ENCODE measurements at regions not wholly inside any gene's neighbourhood (a gene's known extent, or its start where the extent isn't known, plus 50 kb on each side); places are given as distances from the start of the nearest gene placed in this dataset.

DNA sequence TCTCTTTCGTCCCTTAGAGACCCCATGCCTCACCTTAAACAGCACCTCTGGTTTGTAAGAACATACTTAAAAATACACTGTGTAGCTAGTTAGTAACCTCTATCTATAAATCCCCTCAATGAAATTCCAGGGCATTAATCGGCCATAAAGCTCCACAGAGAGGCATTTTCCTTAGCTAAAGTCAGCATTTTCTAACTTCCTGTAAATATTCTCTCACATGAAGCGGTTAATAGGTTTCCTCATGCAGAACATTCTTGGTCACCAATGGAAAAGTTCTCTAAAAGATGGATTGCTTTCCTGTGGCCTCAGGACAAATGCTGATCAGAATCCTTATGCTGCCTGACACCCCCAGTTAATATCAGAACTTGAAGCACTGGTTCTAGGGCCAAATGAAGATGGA, 248.6 kb upstream of the BOD1L1 start:
- 88 to 91% methylated on average over 1 to 3 of the region's 3 CpGs for whole genome bisulfite sequencing, 2 experiments (ENCODE audit: insufficient coverage in 1 of 2, insufficient read length in 1 of 2)
- Mint-ChIP-seq H3K4me1 (no peaks in the 10 kb centered on the region), H3K27me3 (ENCODE audit: insufficient read depth) (no peaks in the 10 kb centered on the region), H3K27ac (no peak overlapping the region), H3K4me3 (no peak overlapping the region), H3K9me3 (no peaks in the 10 kb centered on the region), H3K36me3 (ENCODE audit: low read depth) (no peaks in the 10 kb centered on the region)
- no peak overlapping the region for H3K9ac ChIP-seq (ENCODE audit: extremely low read depth, low read length, poor library complexity, severe bottlenecking)
- H3K36me3 ChIP-seq (ENCODE audit: control insufficient read depth, insufficient read depth, low read length) = no peaks in the 10 kb centered on the region
- H3K27ac ChIP-seq (ENCODE audit: low read depth, low read length) = no peak overlapping the region
- no peak overlapping the region for H3K4me3 ChIP-seq (ENCODE audit: low read length)
- H3K27me3 ChIP-seq (ENCODE audit: control insufficient read depth, insufficient read depth, low read length, poor library complexity, severe bottlenecking) = no peaks in the 10 kb centered on the region
- no peaks in the 10 kb centered on the region for H3K4me1 ChIP-seq (ENCODE audit: control insufficient read depth, insufficient read depth, low read length)
- DNase-seq = no peak
- TF ChIP-seq, protein P1, sequence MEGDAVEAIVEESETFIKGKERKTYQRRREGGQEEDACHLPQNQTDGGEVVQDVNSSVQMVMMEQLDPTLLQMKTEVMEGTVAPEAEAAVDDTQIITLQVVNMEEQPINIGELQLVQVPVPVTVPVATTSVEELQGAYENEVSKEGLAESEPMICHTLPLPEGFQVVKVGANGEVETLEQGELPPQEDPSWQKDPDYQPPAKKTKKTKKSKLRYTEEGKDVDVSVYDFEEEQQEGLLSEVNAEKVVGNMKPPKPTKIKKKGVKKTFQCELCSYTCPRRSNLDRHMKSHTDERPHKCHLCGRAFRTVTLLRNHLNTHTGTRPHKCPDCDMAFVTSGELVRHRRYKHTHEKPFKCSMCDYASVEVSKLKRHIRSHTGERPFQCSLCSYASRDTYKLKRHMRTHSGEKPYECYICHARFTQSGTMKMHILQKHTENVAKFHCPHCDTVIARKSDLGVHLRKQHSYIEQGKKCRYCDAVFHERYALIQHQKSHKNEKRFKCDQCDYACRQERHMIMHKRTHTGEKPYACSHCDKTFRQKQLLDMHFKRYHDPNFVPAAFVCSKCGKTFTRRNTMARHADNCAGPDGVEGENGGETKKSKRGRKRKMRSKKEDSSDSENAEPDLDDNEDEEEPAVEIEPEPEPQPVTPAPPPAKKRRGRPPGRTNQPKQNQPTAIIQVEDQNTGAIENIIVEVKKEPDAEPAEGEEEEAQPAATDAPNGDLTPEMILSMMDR (conservative IDR thresholded peaks at IDR 0.05) = no peak
- H3K9me3 ChIP-seq (ENCODE audit: control insufficient read depth, low read length) = no peaks in the 10 kb centered on the region

DNA sequence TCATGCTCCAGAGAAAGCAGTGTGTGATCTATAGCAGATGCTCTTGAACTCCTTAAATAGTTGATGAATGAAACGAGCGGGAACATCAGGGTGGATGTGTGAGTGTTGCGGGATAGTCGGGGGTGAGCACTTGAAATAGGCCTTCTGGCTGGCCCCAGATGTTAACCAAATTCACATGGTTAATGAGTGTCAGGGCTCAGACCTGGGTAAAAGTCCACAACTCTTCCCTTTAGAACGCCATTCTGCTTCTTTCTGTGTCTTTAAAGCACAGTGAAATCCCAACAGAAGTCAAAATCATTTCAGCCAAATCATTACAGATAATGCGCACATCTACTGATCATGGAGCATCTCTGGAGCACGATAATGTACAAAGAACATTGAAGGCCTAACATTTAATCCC, 249.4 kb upstream of the BOD1L1 start:
- no peaks in the 10 kb centered on the region for H3K4me1 ChIP-seq (ENCODE audit: control insufficient read depth, insufficient read depth, low read length)
- H3K36me3 ChIP-seq (ENCODE audit: control insufficient read depth, insufficient read depth, low read length) = no peaks in the 10 kb centered on the region
- H3K27ac ChIP-seq (ENCODE audit: low read depth, low read length) = no peak overlapping the region
- no peak overlapping the region for H3K9ac ChIP-seq (ENCODE audit: extremely low read depth, low read length, poor library complexity, severe bottlenecking)
- H3K4me3 ChIP-seq (ENCODE audit: low read length) = no peak overlapping the region
- Mint-ChIP-seq H3K27ac (no peak overlapping the region), H3K9me3 (no peaks in the 10 kb centered on the region), H3K36me3 (ENCODE audit: low read depth) (no peaks in the 10 kb centered on the region), H3K4me3 (no peak overlapping the region), H3K27me3 (ENCODE audit: insufficient read depth) (no peaks in the 10 kb centered on the region), H3K4me1 (no peaks in the 10 kb centered on the region)
- TF ChIP-seq, protein P1 (conservative IDR thresholded peaks at IDR 0.05) = no peak
- no peaks in the 10 kb centered on the region for H3K27me3 ChIP-seq (ENCODE audit: control insufficient read depth, insufficient read depth, low read length, poor library complexity, severe bottlenecking)
- no peak for DNase-seq
- no peaks in the 10 kb centered on the region for H3K9me3 ChIP-seq (ENCODE audit: control insufficient read depth, low read length)
- 67% methylated on average over 6 to 7 of the region's 7 CpGs for WGBS, 2 experiments (ENCODE audit: insufficient coverage in 1 of 2, insufficient read length in 1 of 2)

DNA sequence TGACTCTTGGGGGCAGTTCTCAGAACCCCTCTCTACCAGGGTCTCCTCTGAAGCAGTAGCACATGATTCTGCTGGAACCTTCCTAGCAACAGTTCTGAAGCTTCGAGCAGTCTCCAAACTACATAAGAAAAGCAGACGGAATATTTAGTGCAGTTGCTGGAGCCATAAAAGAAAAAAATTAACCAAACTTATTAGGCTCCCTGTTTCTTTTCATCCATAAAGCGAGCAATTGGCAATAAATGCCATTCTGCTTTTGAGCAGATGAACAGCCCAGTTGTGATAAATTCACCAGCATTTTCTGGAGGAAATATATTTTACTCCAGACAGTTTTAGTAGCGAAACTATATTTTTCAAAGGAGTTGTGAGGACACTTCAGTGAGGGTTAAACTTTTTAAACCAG, 250.1 kb upstream of the BOD1L1 start:
- H3K27ac Mint-ChIP-seq = no peak overlapping the region
- Histone ChIP-seq H3K36me3 (ENCODE audit: control insufficient read depth, insufficient read depth, low read length) (no peaks in the 10 kb centered on the region), H3K9ac (ENCODE audit: extremely low read depth, low read length, poor library complexity, severe bottlenecking) (no peak overlapping the region), H3K27ac (ENCODE audit: low read depth, low read length) (no peak overlapping the region), H3K4me3 (ENCODE audit: low read length) (no peak overlapping the region), H3K27me3 (ENCODE audit: control insufficient read depth, insufficient read depth, low read length, poor library complexity, severe bottlenecking) (no peaks in the 10 kb centered on the region), H3K9me3 (ENCODE audit: control insufficient read depth, low read length) (no peaks in the 10 kb centered on the region), H3K4me1 (ENCODE audit: control insufficient read depth, insufficient read depth, low read length) (no peaks in the 10 kb centered on the region)
- no peaks in the 10 kb centered on the region for H3K4me1 Mint-ChIP-seq
- 93 to 100% methylated on average over 4 of the region's 4 CpGs for WGBS, 2 experiments (ENCODE audit: insufficient coverage in 1 of 2, insufficient read length in 1 of 2)
- no peak overlapping the region for H3K4me3 Mint-ChIP-seq
- H3K9me3 Mint-ChIP-seq = no peaks in the 10 kb centered on the region
- TF ChIP-seq, protein P1 (conservative IDR thresholded peaks at IDR 0.05) = no peak
- no peaks in the 10 kb centered on the region for H3K27me3 Mint-ChIP-seq (ENCODE audit: insufficient read depth)
- no peak for DNase-seq
- no peaks in the 10 kb centered on the region for H3K36me3 Mint-ChIP-seq (ENCODE audit: low read depth)
